HG03139 (cell line): ENCODE measurements at regions not wholly inside any gene's neighbourhood (a gene's known extent, or its start where the extent isn't known, plus 50 kb on each side); places are given as distances from the start of the nearest gene placed in this dataset.
"Not testable (repeated sequence)": the region's sequence is repeated elsewhere in the genome, so short reads cannot be mapped to it uniquely, and the experiment has no call there.

Source experiments
- ATAC-seq: cut with Tn5 transposase; IDR thresholded peaks from one replicate; pipeline ENCODE4 v1.9.1; 2021; ENCODE audit not compliant: unreplicated experiment

DNA sequence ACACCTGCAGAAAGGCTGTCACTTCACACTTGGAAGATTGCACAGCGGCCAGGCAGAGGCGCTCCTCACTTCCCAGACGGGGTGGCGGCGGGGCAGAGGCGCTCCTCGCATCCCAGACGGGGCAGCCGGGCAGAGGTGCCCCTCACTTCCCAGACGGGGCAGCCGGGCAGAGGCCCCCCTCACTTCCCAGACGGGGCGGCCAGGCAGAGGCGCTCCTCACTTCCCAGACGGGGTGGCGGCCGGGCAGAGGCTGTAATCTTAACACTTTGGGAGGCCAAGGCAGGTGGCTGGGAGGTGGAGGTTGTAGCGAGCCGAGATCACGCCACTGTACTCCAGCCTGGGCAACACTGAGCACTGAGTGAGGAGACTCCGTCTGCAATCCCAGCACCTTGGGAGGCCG, 436.3 kb upstream of the ZP4 start:
- ATAC-seq, result not testable (repeated sequence)

DNA sequence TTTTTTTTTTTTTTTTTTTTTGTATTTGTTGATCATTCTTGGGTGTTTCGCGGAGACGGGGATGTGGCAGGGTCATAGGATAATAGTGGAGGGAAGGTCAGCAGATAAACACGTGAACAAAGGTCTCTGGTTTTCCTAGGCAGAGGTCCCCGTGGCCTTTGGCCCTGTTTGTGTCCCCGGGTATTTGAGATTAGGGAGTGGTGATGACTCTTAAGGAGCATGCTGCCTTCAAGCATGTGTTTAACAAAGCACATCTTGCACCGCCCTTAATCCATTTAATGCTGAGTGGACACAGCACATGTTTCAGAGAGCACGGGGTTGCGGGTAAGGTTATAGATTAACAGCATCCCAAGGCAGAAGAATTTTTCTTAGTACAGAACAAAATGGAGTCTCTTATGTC, 435.8 kb upstream of the ZP4 start:
- not testable (repeated sequence) for ATAC-seq

DNA sequence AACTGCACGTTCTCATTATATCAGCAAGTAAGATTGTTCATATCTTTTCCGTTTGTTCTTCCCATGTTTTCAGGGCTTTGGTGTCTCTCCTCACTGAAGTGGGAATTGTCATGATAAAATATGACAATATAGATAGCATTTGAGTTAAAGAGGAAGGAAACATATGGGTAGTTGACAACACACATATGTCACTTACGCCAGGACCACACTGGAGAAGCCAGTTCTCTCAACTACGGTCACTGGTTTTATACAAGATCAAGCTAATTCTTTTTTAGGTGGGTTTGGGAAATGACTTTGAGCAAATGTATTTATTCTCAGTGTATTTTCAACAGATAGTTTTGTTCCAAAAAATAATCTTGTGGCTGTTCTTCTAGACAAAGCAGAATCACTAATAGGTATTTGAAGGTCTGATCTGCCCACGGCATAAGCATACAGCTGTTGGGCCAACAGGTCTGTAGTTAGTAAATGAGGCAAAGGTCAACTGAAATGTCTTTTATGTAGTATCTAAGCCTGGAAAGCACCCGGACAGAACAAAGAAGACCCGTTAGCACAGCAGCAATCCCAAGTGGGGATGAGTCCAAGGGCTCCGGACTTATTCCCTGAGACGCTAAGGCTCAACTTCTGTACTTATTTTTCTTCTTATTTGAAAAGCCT, 433.6 kb upstream of the ZP4 start:
- ATAC-seq, result no peak

DNA sequence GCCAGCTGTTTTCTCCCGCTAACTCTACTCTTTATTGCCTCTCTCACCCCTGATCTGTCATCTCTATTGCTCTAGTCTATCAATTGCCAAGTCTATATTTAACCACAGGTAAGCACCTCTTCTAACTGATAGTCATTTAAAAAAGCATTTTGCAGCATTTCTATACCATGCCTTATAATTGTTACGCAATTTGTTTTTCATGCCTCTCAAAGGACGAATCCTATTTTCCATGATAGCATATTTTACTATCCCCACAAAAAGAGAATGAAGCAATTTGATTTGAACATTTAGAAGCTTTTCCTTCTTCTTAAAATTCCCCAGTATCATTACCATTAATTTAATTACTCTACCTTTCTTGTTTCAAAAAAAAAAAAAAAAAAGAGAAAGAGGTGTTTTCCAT, 432.8 kb upstream of the ZP4 start:
- ATAC-seq, result no peak

DNA sequence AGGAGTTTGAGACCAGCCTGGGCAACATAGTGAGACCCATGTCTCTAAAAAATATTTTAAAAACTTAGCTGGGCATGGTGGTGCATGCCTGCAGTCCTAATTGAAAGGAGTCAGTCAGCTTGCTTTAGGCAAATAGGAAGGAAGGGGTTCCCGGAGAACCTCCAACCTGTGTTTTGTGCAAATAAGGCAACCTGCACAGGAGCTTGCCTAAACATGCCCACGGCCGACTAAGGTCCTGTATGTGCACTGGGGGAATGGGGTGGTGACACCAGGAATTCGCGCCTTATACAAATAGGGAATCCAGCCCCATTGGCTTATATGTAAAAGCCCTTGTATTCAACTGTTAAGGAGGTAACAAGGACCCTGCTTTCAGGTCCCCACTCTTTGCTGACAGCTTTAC, 429.2 kb upstream of the ZP4 start:
- ATAC-seq, result no peak

DNA sequence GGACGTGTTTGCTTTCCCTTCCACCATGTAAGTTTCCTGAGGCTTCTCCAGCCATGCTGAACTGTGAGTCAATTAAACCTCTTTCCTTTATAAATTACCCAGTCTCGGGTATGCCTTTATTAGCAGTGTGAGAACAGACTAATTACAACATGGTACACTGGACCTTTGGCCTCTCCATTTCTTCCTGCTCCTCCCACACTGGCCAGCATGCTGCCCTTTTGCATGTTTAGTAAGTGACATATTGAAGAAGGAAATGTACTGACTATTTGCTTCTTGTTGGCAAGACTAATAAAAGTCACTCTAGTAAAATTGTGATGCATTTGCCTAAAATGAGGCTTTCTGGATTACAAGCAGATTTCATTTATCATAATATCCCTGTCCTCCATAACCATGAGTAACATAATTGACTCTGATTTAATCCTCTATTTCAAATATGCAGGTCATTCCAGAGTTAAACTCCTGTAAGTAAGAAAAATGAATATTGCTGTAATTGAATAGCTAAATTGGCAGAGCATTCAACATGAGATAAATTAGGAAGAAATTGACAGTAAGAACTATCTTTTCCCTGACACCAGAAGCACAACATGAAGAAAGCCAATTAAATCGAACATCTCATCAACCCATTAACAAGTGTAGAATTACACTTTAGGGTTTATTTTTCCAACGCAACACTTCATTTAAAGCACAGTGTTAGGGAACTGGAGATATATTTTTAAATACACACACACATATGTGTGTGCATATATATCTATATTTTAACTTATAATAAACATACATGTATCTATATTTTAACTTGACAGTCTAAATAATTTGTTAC, 427.8 kb upstream of the ZP4 start:
- no peak for ATAC-seq

DNA sequence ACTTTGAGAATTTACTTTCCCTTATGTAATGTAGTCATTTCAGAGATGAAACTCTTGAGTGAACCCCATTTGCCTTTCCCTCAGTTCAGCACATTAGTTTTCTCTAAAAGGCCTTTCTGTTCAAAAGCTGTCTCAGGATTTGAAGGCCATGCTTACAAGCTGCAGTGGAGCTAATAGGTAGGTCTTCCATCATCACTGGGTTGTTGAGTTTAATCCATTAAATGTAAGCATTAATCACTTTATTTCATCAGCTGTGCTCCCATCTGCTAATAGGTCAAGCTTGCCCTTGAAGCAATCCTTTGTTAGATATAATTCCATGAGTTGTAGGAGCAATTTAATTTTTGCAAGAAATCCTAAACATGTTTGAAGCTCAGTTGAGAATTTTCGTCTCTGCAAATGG, 422.2 kb upstream of the ZP4 start:
- no peak for ATAC-seq

DNA sequence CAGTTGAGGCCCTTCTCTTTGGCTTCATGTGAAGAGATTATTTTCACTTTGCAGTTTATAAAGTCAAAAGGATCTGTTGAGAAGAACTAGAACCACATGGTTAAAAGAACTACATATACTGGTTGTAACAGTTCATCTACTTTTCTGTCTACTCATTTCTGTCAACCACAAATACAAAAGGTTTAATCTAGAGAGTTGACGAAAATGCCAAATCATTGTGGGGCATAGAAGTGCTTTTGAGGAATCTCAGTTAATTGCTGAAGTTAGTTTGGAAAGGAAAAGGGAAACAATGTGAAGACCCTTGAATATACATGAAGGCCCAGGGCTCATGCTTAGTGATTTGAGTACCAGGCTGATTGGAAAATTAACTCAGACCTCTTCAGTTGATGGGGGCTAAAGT, 415.7 kb upstream of the ZP4 start:
- ATAC-seq, result no peak

DNA sequence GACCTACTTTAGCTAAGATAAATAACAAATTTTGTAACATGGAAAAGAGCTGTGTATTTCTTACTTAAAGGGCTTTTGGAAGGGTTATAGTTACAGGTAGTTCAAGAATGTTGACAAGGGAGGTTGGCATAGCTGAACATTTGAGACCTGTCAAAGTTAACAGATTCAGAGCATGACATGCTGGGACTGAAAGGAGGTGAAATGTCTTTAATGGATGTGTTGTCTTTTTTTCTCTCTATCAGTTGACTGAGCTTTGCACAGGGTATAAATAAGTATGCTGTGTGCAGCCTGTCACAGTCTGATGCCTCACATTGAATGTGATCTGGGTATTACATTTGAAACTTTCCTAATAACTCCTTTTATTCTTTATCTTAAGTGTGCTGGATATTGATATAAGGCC, 411.9 kb upstream of the ZP4 start:
- no peak for ATAC-seq

DNA sequence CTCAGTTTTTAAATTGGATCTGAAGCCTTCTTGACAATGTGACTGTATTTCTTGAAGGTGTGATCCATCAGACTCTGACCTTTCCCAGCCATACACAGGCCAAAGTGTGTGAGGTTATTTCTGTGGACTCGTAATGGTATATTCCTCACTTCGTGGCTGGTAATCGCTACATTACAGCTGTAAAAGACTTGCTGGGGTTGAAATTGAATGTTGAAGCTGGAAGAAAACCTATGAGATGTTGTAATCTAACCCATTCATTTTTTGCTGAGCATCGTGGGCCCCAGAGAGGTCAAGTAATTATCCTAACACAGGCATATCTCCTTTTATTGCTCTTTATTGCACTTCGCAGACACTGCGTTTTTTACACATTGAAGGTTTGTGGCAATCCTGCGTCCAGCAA, 405.6 kb upstream of the ZP4 start:
- no peak for ATAC-seq

DNA sequence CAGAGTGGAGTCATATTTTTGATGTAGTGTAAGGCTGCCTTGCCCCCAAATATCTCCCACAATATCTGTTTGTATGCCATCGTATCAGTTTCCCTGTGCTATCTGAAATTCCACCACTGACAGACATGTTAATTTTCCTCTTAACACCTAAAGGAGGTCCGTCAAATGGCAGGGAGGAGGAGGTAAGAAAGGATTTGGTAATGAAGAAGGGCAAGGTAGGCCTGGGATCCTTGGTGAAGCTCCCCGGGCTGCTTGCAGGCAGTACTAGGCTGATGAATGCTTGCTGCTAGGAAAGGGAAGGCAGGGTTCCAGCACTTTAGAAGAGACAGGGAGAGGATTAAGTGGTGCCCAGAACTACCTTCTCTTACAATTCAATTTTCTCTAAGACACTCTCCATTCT, 402.4 kb upstream of the ZP4 start:
- ATAC-seq, result no peak

DNA sequence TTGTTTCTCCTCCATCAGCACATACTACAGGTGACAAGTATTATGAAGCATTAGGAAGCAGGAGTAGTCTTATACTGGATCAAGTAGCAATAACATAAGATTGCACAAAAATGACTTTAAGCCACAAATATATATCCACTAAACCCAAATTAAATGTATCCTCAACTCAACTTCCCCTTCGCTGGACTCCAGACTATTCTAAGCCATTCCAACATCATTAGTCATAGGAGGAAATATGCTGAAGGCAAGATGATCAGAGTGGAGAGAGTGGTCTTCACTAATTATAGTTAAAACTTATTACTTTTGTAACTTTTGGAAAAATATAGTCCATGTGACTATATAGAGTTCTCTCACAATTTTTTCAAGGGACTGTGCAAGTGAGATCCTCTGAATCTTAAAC, 390.7 kb upstream of the ZP4 start:
- ATAC-seq, result no peak

DNA sequence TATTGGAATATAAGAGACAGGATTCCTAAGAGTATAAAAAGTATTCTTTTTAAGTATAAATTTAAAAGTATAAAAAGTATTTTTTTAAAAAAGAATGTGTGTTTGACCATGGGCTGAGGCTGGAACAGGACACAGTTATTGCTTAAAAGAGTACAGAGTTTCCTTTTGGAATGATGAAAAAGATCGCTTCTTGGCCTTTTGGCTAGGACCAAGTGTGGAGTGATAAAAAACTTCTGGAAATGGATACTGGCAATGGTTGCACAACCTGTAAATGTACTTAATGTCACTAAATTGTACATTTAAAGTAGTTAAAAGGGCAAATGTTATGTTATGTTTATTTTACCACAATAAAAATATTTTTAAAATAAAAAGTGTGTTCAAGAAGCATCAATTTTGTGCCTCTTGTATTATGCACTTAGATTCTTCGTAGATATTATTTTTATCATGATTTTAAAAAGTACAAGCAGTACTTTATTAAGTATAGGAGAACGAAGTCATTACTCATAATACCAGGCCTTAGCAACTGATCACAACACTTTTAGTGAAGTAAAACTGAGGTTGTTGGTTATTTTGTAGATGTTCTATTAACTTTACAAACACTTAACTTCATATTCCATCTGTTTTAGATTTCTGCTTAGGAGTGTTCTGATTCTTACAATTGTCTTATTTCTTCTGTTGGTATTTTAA, 389.1 kb upstream of the ZP4 start:
- ATAC-seq, result no peak

DNA sequence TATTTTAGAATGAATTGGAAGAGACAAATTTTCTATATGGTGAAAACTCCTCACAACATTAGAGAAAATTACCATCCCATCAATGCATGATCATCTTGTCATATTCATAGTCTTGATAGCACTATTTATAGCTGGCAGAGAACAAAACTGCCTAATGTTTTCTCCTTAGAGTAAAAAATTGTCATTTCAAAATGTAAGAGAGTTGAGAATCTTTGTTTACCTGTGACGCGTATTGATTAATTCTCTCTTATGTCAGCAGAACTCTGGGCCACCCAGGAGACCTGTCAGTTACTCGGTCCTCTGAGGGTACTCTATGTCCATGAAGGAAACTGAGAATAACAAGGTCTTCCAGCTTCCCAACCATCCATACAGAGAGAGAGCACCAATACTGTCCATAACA, 381.4 kb upstream of the ZP4 start:
- ATAC-seq, result no peak

DNA sequence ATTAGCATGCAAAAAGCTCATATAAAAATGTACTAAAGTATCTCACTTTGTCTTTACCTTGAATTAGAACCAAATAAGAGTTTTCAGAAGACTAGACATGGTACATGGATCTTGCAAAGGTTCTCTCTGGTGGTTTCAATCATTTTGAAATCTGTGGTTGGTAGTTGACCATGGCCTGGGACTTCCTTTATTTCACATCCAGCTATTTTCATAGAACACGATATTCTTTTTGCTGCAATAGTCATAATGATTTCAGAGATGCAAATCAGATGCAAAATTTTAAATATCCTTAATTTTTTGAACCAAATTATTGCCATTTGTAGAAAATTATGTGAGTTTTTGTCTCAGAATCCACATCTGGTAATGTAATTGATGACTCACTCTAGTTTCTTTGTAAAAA, 375.1 kb upstream of the ZP4 start:
- no peak for ATAC-seq

DNA sequence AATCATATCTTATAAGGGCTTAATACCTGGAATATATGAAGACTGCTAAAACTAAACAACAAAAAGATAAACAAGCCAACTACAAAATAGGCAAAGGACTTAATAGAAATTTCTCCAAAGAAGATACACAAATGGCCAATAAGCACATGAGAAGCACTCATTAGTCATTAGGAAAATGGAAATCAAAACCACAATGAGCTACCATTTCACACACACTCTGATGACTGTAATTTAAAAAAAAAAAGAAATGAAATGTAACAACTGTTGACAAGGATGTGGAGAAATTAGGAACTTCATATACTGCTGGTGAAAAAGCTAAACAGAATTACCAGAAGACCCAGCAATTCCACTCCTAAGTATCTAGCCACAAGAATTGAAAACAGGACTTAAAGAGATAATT, 374.2 kb upstream of the ZP4 start:
- no peak for ATAC-seq

DNA sequence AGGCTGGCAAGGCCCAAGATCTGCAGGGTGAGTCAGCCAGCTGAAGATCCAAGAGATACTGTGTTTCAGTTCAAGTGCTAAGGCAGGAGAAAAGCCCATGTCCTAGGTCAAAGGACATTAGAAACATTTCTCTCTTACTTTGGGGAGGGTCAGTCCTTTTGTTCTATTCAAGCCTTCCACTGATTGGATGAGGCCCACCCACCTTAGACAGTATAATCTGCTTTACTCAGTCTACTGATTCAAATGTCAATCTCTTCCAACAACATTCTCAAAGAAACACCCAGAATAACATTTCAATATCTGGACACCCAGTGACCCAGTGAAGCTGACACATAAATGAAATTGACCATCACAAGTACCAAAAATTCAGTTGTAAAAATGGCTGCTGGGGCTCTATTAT, 367.8 kb upstream of the ZP4 start:
- no peak for ATAC-seq

DNA sequence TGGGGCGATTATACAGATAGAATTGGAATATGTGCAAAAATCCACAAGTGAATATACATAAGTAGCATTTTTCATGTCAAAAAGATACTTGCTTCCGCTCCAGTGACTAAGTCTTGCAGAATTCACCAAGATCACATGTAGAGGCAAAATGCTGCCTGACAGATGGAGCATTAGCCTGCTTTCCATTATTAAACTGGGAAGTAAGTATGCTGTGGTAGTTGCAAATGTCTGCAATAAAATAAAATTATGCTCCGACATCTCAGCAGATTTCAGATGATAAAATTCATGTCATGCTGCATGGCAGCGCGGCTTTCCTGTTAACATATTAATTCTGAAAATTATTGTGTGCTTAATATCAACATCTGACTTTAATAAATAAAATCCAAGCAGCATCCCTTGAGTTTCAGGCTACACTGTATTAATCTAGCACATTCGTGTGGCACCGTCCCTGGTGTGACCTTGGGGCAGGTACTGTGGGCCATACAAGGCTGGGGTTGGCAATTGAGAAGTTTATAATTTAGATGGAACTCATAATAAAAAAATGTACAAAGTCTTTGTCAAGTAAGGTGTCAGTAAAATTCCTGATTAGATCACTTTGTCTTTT, 366.4 kb upstream of the ZP4 start:
- no peak for ATAC-seq

DNA sequence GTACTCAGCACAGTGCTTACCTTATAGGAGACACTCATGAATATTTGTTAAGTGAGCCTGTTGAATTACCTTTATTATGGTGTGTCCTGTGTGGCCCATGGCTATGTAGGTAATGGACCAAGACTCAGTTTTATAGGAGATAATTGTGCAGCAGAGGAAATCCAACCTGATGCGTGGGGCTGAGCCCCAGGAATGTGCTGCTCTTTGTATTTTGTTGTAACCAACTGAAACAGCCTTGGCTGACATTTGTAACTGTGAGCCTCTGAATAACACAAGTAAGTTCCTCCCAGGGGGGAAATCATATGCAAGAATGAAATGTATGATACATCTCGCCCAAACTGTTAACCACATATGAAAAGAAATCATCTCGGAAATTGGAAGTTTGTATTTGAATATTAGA, 364.2 kb upstream of the ZP4 start:
- ATAC-seq, result no peak

DNA sequence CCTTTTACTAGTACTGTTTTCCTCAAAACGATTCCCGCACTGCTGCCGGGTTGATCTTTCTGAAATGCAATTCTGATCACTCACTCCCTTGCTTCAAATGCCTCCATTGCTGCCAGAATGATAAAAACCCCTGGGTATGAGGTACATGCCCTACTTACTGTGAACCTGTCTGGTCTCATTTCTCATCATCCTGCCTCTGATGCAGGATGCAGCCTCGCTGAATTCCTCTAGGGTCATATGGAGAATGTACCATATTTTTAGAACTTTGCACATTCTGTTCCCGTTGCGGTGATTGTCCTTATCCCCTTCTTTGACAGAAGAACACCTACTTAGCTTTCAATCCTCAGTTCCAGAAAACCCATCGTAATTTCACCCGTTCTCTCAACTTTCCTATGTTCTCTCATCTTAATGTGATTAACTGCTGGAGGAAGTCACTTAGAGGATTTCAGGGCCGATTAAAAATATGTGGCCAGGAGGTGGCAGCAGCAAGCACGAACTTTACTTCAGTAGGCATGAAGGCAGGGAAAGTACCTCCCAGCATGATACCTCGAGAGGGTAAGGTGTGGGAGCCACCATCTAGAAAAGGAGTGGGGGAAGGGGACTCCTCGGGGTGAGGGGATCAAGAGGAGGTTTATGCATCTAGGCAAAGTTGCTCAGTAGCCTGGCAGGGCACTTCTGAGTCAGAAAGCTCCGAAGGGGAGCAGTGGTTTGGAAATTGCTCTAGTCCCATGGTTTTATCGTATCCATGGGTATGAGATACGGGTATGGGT, 361.5 kb upstream of the ZP4 start:
- ATAC-seq, result no peak

DNA sequence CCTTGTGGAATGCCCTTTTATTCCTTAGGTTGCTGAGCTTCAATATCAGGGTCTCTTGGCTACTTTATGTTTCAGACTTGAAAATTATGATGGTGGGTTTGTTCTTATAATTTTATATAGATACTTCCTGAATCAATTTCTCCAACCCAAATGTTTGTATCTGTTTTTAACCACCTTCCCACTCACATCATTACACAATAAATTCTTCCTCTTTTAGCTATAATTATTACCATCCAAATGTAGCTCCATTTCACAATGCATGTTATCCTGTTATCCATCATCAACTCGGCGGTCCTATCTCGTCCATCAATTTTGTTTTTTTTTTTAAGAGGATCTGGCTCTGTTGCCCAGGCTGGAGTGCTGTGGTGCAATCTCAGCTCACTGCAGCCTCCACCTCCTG, 357.6 kb upstream of the ZP4 start:
- no peak for ATAC-seq
